GM06990 (cell line): ENCODE measurements at regions not wholly inside any gene's neighbourhood (a gene's known extent, or its start where the extent isn't known, plus 50 kb on each side); places are given as distances from the start of the nearest gene placed in this dataset.

Experiments
- DNase-seq: peaks from one replicate; pipeline ENCODE4 v3.0.0-alpha.2; 2011; ENCODE audit not compliant: insufficient read length; ENCODE audit errors: extremely low read depth
- H3K27me3 ChIP-seq: replicated peaks from 2 replicates; pipeline ENCODE4 v1.6.0; 2011; ENCODE audit warnings: low read length; ENCODE audit not compliant: control insufficient read depth, insufficient read depth
- H3K36me3 ChIP-seq: 2 replicates; pipeline ENCODE4 v1.5.1; 2011; ENCODE audit warnings: low read length; ENCODE audit not compliant: control insufficient read depth, insufficient read depth
- H3K4me3 ChIP-seq: replicated peaks from 2 replicates; pipeline ENCODE4 v1.5.1; 2011; ENCODE audit warnings: low read depth, mild to moderate bottlenecking, control low read depth, low read length
- CTCF ChIP-seq: IDR thresholded peaks from 2 replicates; pipeline ENCODE4 v1.5.1; 2011; ENCODE audit warnings: low read length, control low read depth, mild to moderate bottlenecking, inconsistent platforms; ENCODE audit not compliant: insufficient read depth, poor library complexity, severe bottlenecking

GRCh38 chr21:33126569-33126968, 56.6 kb downstream of the OLIG1 start:
- Histone ChIP-seq H3K4me3 (no peak overlapping the region), H3K27me3 (no peaks in the 10 kb centered on the region; the same call in none of the 2 replicates), H3K36me3 (no peaks in the 10 kb centered on the region)
- TF ChIP-seq CTCF = no peak
- no peak for DNase-seq

GRCh38 chr21:33127154-33127867, 57.4 kb downstream of the OLIG1 start:
- peak; percentile 77 for TF ChIP-seq CTCF
- no peak overlapping the region for H3K4me3 ChIP-seq
- H3K27me3 ChIP-seq = no peaks in the 10 kb centered on the region; the same call in none of the 2 replicates
- DNase-seq = no peak
- no peaks in the 10 kb centered on the region for H3K36me3 ChIP-seq

GRCh38 chr21:33127868-33128242, 57.9 kb downstream of the OLIG1 start:
- TF ChIP-seq CTCF = no peak
- no peaks in the 10 kb centered on the region for H3K36me3 ChIP-seq
- H3K27me3 ChIP-seq = no peaks in the 10 kb centered on the region; the same call in none of the 2 replicates
- H3K4me3 ChIP-seq = no peak overlapping the region
- DNase-seq = no peak

- Histone ChIP-seq H3K4me3 (no peak overlapping the region), H3K27me3 (no peaks in the 10 kb centered on the region; the same call in none of the 2 replicates), H3K36me3 (no peaks in the 10 kb centered on the region)
- no peak for TF ChIP-seq CTCF
- no peak for DNase-seq
Observed at GRCh38 chr21:33128538-33128937, 58.6 kb downstream of the OLIG1 start.

GRCh38 chr21:33132054-33132453, 62.1 kb downstream of the OLIG1 start:
- H3K36me3 ChIP-seq = no peaks in the 10 kb centered on the region
- peak; percentile 44 for TF ChIP-seq CTCF
- no peaks in the 10 kb centered on the region; the same call in none of the 2 replicates for H3K27me3 ChIP-seq
- no peak for DNase-seq
- H3K4me3 ChIP-seq = no peak overlapping the region
